Hepatic stellate cell (primary cell): ENCODE measurements at regions not wholly inside any gene's neighbourhood (a gene's known extent, or its start where the extent isn't known, plus 50 kb on each side); places are given as distances from the start of the nearest gene placed in this dataset.
"Not testable (repeated sequence)": the region's sequence is repeated elsewhere in the genome, so short reads cannot be mapped to it uniquely, and the experiment has no call there.

Experiments
- DNase-seq: peaks from one replicate; pipeline ENCODE4 v3.0.0; 2011; ENCODE audit warnings: low spot score

- no peak for DNase-seq
These were observed 340.9 kb upstream of the KLF4 start for GRCh38 chr9:107830479-107830878.

GRCh38 chr9:107827884-107828283, 338.3 kb upstream of the KLF4 start:
- DNase-seq = no peak

DNA sequence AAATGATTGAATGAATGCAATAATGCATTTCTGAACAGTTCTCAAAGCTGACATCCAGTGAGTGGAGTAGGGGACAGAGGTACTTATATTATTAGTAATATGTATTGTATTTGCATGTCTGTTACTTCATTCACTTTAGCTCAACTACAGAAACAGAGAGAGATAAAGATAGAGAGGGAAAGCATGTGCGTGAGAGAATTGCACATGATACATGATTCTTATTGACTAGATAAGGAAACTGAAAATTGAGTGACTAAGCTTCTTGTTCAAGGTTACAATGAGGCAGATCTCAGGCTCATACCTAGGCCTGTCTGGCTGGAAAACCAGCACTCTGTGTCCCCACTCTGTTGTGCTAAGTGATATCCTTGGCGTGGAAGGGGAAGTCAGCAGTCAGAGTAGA, 337.7 kb upstream of the KLF4 start:
- DNase-seq = no peak

GRCh38 chr9:107826688-107826983, 337.1 kb upstream of the KLF4 start:
- DNase-seq = not testable (repeated sequence)

- DNase-seq = no peak
These were observed 335.0 kb upstream of the KLF4 start for GRCh38 chr9:107824556-107824955.

DNA sequence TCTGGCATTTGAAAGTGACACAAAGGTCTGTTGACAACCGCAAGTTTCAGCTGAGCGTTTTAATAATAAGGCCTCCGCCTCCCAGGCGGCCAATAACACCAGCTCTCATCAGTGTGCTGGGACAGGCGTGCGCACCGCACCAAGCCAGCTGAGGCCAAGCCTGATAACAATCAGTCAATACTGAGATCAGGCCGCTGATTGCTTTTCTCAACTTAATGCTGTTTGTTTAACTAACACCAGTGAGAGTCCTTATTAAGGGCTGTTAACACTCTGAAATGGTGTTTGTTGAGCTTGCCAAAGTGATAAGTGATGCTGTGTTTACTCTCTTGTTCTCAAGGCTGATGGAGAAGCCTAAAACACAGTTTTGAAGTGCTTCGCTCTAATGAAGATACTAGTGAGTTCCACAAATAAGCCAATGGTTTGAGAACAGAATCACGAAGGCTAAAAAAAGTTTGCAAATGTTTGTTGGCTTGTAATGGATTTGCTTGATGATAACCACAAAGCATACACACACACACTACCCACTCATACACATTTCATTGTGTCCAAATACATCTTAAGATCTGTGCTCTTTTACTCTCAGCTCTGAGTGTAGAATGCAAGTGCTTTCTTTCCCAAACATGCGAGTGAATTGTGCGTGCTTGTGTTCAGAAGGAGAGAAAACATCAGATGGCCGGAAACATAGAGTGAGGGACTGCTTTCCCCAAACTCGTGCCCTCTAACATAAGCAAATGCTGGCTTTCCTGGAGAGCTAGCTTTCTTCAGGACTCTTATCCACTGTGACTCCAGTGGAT, 330.4 kb upstream of the KLF4 start:
- DNase-seq = no peak

DNA sequence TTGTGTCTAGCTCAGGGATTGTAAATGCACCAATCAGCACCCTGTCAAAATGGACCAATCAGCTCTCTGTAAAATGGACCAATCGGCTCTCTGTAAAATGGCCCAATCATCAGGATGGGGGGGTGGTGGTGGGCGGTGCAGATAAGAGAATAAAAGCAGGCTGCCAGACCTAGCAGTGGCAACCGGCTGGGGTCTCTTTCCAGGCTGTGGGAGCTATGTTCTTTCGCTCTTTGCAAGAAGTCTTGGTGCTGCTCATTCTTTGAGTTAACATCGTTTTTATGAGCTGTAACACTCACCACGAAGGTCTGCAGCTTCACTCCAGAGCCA, 328.9 kb upstream of the KLF4 start:
- not testable (repeated sequence) for DNase-seq

DNA sequence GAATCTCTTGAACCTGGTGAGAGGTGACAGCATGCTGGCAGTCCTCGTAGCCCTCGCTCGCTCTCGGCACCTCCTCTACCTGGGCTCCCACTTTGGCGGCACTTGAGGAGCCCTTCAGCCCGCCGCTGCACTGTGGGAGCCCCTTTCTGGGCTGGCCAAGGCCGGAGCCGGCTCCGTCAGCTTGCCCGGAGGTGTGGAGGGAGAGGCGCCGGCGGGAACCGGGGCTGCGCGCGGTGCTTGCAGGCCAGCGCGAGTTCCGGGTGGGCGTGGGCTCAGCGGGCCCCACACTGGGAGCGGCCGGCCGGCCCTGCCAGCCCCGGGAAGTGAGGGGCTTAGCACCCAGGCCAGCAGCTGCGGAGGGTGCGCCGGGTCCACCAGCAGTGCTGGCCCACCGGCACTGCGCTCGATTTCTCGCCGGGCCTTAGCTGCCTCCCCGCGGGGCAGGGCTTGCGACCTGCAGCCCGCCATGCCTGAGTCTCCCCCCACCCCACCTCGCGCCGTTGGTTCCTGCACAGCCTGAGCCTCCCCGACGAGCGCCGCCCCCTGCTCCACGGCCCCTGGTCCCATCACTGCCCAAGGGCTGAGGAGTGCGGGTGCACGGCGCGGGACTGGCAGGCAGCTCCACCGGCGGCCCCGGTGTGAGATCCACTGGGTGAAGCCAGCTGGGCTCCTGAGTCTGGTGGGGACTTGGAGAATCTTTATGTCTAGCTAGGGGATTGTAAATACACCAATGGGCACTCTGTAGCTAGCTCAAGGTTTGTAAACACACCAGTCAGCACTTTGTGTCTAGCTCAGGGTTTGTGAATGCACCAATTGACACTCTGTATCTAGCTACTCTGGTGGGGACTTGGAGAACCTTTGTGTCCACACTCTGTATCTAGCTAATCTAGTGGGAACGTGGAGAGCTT, 328.3 kb upstream of the KLF4 start:
- not testable (repeated sequence) for DNase-seq

- DNase-seq = no peak
These were observed 327.0 kb upstream of the KLF4 start for GRCh38 chr9:107816561-107817021.

- DNase-seq = no peak
These were observed 326.4 kb upstream of the KLF4 start for GRCh38 chr9:107815782-107816560.

DNA sequence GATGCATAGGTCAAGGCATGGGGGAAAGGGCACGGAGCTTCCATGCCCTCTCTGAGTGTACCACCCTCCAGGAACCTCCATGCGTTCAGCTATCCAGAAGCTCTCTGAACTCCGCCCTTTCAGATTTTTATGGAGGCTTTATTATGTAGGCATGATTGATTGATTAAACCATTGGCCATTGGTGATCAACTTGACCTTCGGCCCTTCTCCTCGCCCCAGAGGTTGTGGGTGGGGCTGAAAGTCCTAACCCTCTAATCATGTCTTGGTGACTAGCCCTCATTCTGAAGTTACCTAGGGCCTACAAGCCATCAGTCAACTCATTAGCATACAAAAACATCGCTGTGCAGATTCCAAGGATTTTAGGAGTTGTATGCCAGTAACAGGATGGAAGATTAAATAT, 323.7 kb upstream of the KLF4 start:
- no peak for DNase-seq

- no peak for DNase-seq
These were observed 320.9 kb upstream of the KLF4 start for GRCh38 chr9:107810461-107810961.

GRCh38 chr9:107809871-107810460, 320.4 kb upstream of the KLF4 start:
- DNase-seq = no peak

DNA sequence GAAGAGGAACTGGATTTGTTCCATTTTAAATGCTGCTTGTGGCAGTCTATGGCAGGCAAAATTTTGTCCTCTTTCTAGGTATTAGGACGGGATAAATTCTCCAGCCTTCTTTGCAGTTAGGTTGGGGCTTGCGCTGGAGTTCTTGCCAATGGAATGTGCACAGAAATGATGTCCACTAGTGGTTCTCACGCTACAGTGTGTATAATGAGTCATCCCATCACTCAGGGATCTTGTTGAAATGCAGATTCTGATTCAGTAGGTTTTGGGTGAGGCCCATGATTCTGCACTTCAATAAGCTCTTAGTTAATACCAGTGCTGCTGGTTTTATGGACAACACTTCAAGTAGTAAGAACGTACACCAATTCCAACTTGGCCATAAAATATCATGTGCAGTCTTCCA, 317.6 kb upstream of the KLF4 start:
- no peak for DNase-seq

DNA sequence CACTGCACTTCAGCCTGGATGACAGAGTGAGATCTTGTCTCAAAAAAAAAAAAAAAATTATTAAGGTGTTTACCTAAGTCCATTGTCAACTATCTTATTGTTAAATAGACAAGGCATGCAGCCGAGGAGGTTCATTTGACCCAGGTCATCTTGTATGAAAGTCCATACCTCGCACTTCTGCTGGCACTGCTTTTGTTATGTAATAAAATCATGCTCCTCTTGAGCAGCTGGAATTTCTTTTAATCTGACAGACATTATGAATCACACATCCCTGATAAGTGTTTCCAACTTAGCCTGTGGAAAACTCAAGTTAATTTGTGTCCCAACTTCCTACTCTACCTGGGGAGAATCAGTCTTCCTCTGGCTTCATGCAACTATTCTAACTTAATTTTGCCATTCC, 315.6 kb upstream of the KLF4 start:
- no peak for DNase-seq

GRCh38 chr9:107794259-107794658, 304.7 kb upstream of the KLF4 start:
- DNase-seq = no peak

- no peak for DNase-seq
These were observed 304.0 kb upstream of the KLF4 start for GRCh38 chr9:107793541-107793940.

DNA sequence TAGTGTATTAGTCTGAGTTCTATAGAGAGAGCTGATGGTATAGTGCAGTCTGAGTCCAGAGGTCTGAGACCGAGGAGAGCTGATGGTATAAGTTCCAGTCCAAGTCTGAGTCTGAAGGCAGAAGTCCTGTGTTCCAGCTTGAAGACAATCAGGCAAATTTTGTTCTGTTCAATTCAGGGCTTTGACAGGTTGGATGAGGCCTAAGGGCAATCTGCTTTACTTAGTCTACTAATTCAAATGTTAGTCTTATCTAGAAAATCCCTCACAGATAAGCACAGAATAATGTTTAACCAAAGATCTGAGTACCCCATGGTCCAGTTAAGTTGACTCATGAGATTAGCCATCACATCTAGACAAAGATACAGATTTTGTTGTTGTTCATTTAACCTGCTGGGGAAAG, 303.0 kb upstream of the KLF4 start:
- no peak for DNase-seq

GRCh38 chr9:107792006-107792405, 302.4 kb upstream of the KLF4 start:
- no peak for DNase-seq

- DNase-seq = no peak
These were observed 299.6 kb upstream of the KLF4 start for GRCh38 chr9:107789001-107789700.

DNA sequence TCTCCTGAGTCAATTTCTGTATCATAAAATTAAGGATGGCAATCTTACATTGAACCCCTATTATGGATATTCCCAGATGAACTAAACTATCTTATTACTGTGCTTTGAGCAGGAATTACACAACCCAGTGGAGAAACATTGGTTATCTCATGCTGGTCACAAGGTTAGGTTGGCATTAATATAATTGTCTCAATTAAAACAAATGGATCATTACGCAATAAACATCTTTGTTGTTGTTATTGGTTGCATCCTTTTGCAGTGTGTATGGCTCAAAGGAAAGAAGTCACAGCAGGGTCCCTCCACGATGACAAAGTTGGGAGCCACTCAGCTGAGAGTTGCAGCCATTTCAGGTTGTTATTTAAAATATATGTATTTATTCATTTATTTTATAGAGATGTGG, 297.0 kb upstream of the KLF4 start:
- DNase-seq = no peak
